ENCODE measurements at regions not wholly inside any gene's neighbourhood (a gene's known extent, or its start where the extent isn't known, plus 50 kb on each side); places are given as distances from the start of the nearest gene placed in this dataset.

GRCh38 chrX:68991691-68992345 is 163.0 kb downstream of the EFNB1 start:
- TF ChIP-seq CTCF (IDR thresholded peaks at IDR 0.05; ENCODE audit: low read depth, low read length) (no peak), EZH2phosphoT487 (IDR thresholded peaks at IDR 0.05; ENCODE audit: low read depth) (no peak)

All from OCI-LY3 (cell line).